ENCODE measurements at regions not wholly inside any gene's neighbourhood (a gene's known extent, or its start where the extent isn't known, plus 50 kb on each side); places are given as distances from the start of the nearest gene placed in this dataset.

DNA sequence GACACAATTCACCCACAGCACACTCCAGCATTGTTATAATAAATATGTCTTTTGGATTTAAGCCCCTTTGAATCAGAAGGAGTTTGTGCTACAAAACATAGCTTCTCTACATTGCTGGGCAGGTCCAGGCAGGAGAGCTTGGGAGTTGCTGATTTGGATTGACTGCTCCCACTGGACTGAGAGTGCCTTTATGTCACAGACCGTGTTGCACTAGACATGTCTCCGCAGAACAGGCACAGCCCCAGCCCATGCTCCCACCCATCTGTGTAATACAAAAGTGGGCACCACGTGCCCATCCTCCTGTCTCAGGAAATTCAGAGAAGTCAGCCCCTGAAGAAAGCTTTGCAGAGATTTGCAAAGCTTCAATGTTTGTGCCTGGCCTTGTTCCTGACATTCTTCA lies 117.1 kb downstream of the MED10 start:
- intact Hi-C loops (cut with DNase I): no loop called here
- no peaks in the 10 kb centered on the region for H3K36me3 ChIP-seq
- WGBS: 39% methylated on average over 3 of the region's 3 CpGs
- H3K27ac ChIP-seq: peak overlapping the region; percentile 37 to 54
- no peaks in the 10 kb centered on the region for H3K27me3 ChIP-seq (replicated peaks; ENCODE audit: insufficient read depth)
- no peak for TF ChIP-seq POLR2A (IDR thresholded peaks at IDR 0.05)
- no peak for TF ChIP-seq POLR2AphosphoS5 (IDR thresholded peaks at IDR 0.05)
- TF ChIP-seq, protein P1, sequence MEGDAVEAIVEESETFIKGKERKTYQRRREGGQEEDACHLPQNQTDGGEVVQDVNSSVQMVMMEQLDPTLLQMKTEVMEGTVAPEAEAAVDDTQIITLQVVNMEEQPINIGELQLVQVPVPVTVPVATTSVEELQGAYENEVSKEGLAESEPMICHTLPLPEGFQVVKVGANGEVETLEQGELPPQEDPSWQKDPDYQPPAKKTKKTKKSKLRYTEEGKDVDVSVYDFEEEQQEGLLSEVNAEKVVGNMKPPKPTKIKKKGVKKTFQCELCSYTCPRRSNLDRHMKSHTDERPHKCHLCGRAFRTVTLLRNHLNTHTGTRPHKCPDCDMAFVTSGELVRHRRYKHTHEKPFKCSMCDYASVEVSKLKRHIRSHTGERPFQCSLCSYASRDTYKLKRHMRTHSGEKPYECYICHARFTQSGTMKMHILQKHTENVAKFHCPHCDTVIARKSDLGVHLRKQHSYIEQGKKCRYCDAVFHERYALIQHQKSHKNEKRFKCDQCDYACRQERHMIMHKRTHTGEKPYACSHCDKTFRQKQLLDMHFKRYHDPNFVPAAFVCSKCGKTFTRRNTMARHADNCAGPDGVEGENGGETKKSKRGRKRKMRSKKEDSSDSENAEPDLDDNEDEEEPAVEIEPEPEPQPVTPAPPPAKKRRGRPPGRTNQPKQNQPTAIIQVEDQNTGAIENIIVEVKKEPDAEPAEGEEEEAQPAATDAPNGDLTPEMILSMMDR (IDR thresholded peaks at IDR 0.05): no peak
- H3K4me1 ChIP-seq (replicated peaks): no peaks in the 10 kb centered on the region
- DNase-seq (ENCODE audit: low spot score): peak; percentile 48
- no peak overlapping the region for H3K4me3 ChIP-seq
- no peaks in the 10 kb centered on the region for H3K9me3 ChIP-seq

DNA sequence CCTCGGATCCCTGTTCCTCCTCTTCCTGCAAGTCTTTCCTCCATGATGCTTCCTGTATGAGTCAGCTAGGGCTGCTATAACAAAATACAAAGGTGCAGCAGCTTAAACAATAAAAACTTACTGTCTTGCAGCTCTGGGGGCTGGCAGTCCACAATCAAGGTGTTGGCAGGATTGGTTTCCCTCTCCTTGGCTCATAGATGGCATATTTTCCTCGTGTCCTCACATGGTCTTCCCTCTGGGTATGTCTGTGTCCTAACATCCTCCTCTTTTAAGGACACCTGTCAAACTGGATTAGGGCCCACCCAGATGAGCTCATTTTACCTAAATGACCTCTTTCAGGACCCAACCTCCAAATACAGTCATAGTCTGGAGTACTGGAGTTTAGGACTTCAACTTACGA lies 117.5 kb downstream of the MED10 start:
- Histone ChIP-seq H3K4me3 (no peak overlapping the region), H3K4me1 (replicated peaks) (no peaks in the 10 kb centered on the region), H3K27ac (peak overlapping the region; percentile 37 to 54), H3K36me3 (no peaks in the 10 kb centered on the region), H3K9me3 (no peaks in the 10 kb centered on the region), H3K27me3 (replicated peaks; ENCODE audit: insufficient read depth) (no peaks in the 10 kb centered on the region)
- TF ChIP-seq POLR2AphosphoS5 (IDR thresholded peaks at IDR 0.05): no peak
- TF ChIP-seq, protein P1 (IDR thresholded peaks at IDR 0.05): no peak
- no peak for TF ChIP-seq POLR2A (IDR thresholded peaks at IDR 0.05)
- WGBS: 46% methylated on average over 3 of the region's 3 CpGs
- intact Hi-C loops (cut with DNase I): no loop called here
- DNase-seq (ENCODE audit: low spot score): no peak

DNA sequence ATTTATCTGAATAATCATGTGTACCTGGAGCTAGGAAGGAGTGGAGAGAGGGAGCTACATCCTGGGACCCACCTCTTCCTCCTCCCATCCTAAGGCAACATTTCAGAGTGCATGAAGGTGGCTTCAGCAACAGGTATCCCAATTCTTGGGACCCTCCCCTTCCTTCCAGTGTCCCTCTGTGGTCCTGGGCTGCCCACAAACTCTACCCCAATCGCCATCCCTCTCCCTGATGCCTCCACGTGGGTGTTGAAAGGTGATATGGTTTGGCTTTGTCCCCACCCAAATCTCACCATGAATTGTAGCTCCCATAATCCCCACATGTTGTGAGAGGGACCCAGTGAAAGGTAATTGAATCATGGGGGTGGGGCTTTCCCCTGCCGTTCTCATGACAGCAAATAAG lies 121.4 kb downstream of the MED10 start:
- H3K4me3 ChIP-seq: no peak overlapping the region
- no peak for DNase-seq (ENCODE audit: low spot score)

DNA sequence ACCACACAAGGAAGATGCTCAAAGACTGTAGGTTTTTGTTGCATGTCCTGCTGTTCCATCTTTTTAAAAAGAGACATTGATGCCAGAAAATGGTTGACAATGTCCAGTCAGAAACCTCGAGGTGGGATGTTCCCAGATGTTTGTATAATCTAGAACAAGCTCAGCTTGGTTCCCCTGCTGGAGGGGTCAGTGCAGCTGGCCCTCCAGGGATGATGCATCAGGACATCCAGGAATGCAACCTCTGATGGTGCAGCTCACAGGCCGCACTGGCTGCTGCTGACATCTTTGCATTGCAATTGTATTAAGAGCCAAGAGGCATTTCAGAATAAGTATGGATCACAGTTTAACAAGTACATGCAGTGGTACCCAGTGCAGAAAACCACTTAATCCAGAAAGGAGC lies 122.4 kb downstream of the MED10 start:
- H3K27ac ChIP-seq: no peak overlapping the region
- no peaks in the 10 kb centered on the region for H3K4me1 ChIP-seq (replicated peaks)
- intact Hi-C loops (cut with DNase I): no loop called here
- TF ChIP-seq, protein P1 (IDR thresholded peaks at IDR 0.05): no peak
- H3K27me3 ChIP-seq (replicated peaks; ENCODE audit: insufficient read depth): no peaks in the 10 kb centered on the region
- H3K4me3 ChIP-seq: no peak overlapping the region
- 70% methylated on average over 2 of the region's 2 CpGs for WGBS
- no peaks in the 10 kb centered on the region for H3K9me3 ChIP-seq
- H3K36me3 ChIP-seq: no peaks in the 10 kb centered on the region
- no peak for DNase-seq (ENCODE audit: low spot score)

More for the DNA sequence above, 121.4 kb downstream of the MED10 start:
- 69% methylated on average over 3 of the region's 3 CpGs for WGBS
- Histone ChIP-seq H3K9me3 (no peaks in the 10 kb centered on the region), H3K27ac (no peak overlapping the region), H3K4me1 (replicated peaks) (no peaks in the 10 kb centered on the region), H3K36me3 (no peaks in the 10 kb centered on the region), H3K27me3 (replicated peaks; ENCODE audit: insufficient read depth) (no peaks in the 10 kb centered on the region)
- intact Hi-C loops (cut with DNase I): no loop called here
- no peak for TF ChIP-seq POLR2AphosphoS5 (IDR thresholded peaks at IDR 0.05)
- TF ChIP-seq POLR2A (IDR thresholded peaks at IDR 0.05): no peak
- TF ChIP-seq, protein P1 (IDR thresholded peaks at IDR 0.05): no peak

DNA sequence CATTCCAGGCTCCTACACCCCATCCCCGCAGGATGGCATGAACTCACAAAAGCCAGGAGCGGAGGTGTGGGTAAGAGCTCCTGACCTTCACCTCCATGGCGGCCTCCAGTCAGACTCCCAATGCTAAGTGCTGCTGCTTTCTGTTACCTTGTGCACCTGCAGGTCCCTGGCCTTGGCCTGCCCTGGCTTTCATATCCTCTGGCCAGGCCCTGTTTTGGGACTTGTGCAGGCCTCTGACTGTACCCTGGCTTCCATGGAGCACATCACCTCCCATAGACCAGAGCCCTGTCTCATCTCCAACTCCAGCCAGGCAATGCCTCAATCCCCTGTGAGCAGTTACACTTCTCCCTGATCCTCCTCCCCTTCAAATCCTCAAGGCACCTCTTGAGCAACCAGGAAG lies 124.5 kb downstream of the MED10 start:
- DNase-seq (ENCODE audit: low spot score): no peak
- WGBS: 94% methylated on average over 3 of the region's 3 CpGs
- Histone ChIP-seq H3K4me3 (no peak overlapping the region), H3K4me1 (replicated peaks) (no peaks in the 10 kb centered on the region), H3K36me3 (no peaks in the 10 kb centered on the region), H3K9me3 (no peaks in the 10 kb centered on the region), H3K27me3 (replicated peaks; ENCODE audit: insufficient read depth) (no peaks in the 10 kb centered on the region), H3K27ac (no peak overlapping the region)
- TF ChIP-seq, protein P1 (IDR thresholded peaks at IDR 0.05): no peak
- TF ChIP-seq POLR2A (IDR thresholded peaks at IDR 0.05) (no peak), POLR2AphosphoS5 (IDR thresholded peaks at IDR 0.05) (no peak)
- intact Hi-C loops (cut with DNase I): no loop called here
